H1 (cell line): ENCODE measurements at regions not wholly inside any gene's neighbourhood (a gene's known extent, or its start where the extent isn't known, plus 50 kb on each side); places are given as distances from the start of the nearest gene placed in this dataset.

Experiments
- CTCF ChIA-PET: fragments of 300-600 bp; sonication (Branson Sonifier 250); formaldehyde crosslinking; loops from one replicate; lab custom pipeline; 2021; ENCODE audit not compliant: partially characterized antibody; lab: Charles Lee
- POLR2A ChIA-PET: fragments of 300-600 bp; sonication (Branson Sonifier 250); formaldehyde crosslinking; loops from one replicate; lab custom pipeline; 2021; ENCODE audit warnings: inconsistent platforms; ENCODE audit not compliant: partially characterized antibody; lab: Charles Lee
- DNase-seq, 2 experiments: peaks; one replicate each; pipeline versions ENCODE4 v3.0.0 to v3.0.0-alpha.2; 2010 to 2022; ENCODE audit warnings: low spot score in 2 of 2, low read depth in 1 of 2, mixed read lengths in 1 of 2
- FAIRE-seq: peaks from 2 replicates; lab custom pipeline; 2011; peaks lifted over from hg19 to GRCh38; lab: Jason Lieb, UNC
- H2AFZ ChIP-seq: 2 replicates; pipeline ENCODE4 v1.8.1; 2012; ENCODE audit warnings: low read length, inconsistent platforms
- H2AK5ac ChIP-seq: 2 replicates; pipeline ENCODE4 v1.6.1; 2013; ENCODE audit warnings: low read depth, low read length
- H2BK120ac ChIP-seq: replicated peaks from 2 replicates; pipeline ENCODE3; 2013; ENCODE audit warnings: low read depth, low read length, inconsistent platforms
- H2BK12ac ChIP-seq: 2 replicates; pipeline ENCODE4 v1.6.1; 2013; ENCODE audit warnings: low read depth, low read length
- H2BK15ac ChIP-seq: 2 replicates; pipeline ENCODE4 v1.6.1; 2013; ENCODE audit warnings: low read length
- H2BK20ac ChIP-seq: 2 replicates; pipeline ENCODE4 v1.6.1; 2013; ENCODE audit warnings: low read length
- H2BK5ac ChIP-seq: 2 replicates; pipeline ENCODE4 v1.6.1; 2013; ENCODE audit warnings: low read depth, low read length
- H3K14ac ChIP-seq: 2 replicates; pipeline ENCODE4 v1.6.1; 2013; ENCODE audit warnings: inconsistent platforms; ENCODE audit not compliant: insufficient read length
- H3K18ac ChIP-seq: 2 replicates; pipeline ENCODE4 v1.6.1; 2013; ENCODE audit warnings: low read length; ENCODE audit errors: extremely low read depth
- H3K23ac ChIP-seq: 2 replicates; pipeline ENCODE4 v1.6.1; 2013; ENCODE audit warnings: inconsistent platforms; ENCODE audit not compliant: insufficient read length
- H3K23me2 ChIP-seq: 2 replicates; pipeline ENCODE4 v1.6.1; 2013; ENCODE audit warnings: low read depth, low read length
- H3K27ac ChIP-seq: 2 replicates; pipeline ENCODE4 v1.6.1; 2011; ENCODE audit warnings: low read depth, low read length, inconsistent platforms
- H3K27me3 ChIP-seq, 4 experiments: replicated peaks in 1 of 4; 1 replicate in 1 of 4; 2 replicates in 3 of 4; pipeline versions ENCODE4 v1.6.1 to v1.8.1; 2011 to 2013; ENCODE audit warnings: low read length in 3 of 4, mild to moderate bottlenecking in 3 of 4, inconsistent platforms in 2 of 4, mixed read lengths in 2 of 4, moderate library complexity in 1 of 4; ENCODE audit not compliant: control insufficient read depth in 3 of 4, insufficient read depth in 3 of 4; ENCODE audit errors: extremely low read depth in 1 of 4
- H3K36me3 ChIP-seq, 4 experiments: 2 replicates each; pipeline versions ENCODE4 v1.6.1 to v1.8.1; 2011 to 2013; ENCODE audit warnings: mild to moderate bottlenecking in 4 of 4, low read length in 3 of 4, moderate library complexity in 2 of 4, control low read depth in 1 of 4, inconsistent platforms in 1 of 4; ENCODE audit not compliant: insufficient read depth in 4 of 4, control insufficient read depth in 2 of 4
- H3K4ac ChIP-seq: replicated peaks from 2 replicates; pipeline ENCODE3; 2013; ENCODE audit warnings: low read length, low read depth, mixed read lengths, inconsistent platforms; ENCODE audit not compliant: insufficient read length
- H3K4me1 ChIP-seq, 4 experiments: replicated peaks in 1 of 4; 1 replicate in 1 of 4; 2 replicates in 3 of 4; pipeline versions ENCODE4 v1.6.1 to v1.8.1; 2011 to 2013; ENCODE audit warnings: low read length in 3 of 4, inconsistent platforms in 2 of 4, mixed read lengths in 1 of 4; ENCODE audit not compliant: insufficient read depth in 4 of 4, control insufficient read depth in 3 of 4
- H3K4me2 ChIP-seq, 2 experiments: 2 replicates each; pipeline versions ENCODE4 v1.6.1 to v1.8.1; 2011 to 2013; ENCODE audit warnings: low read depth in 2 of 2, low read length in 2 of 2, control low read depth in 1 of 2, inconsistent platforms in 1 of 2, mild to moderate bottlenecking in 1 of 2; ENCODE audit not compliant: insufficient read depth in 1 of 2
- H3K4me3 ChIP-seq, 4 experiments: fragments of 200-600, 300-600 bp in 1 of 4; sonication (generic), shearing (Covaris generic), sonication (Bioruptor Twin) in 1 of 4; 2 replicates each; pipeline versions ENCODE4 v1.5.1 to v1.8.1; 2011 to 2016; ENCODE audit warnings: low read length in 4 of 4, low read depth in 3 of 4, control low read depth in 2 of 4, inconsistent platforms in 2 of 4, mild to moderate bottlenecking in 2 of 4, mixed read lengths in 1 of 4, moderate library complexity in 1 of 4; ENCODE audit not compliant: insufficient read depth in 2 of 4; ENCODE audit errors: extremely low read depth in 1 of 4
- H3K56ac ChIP-seq: replicated peaks from 2 replicates; pipeline ENCODE3; 2013; ENCODE audit warnings: low read depth, mild to moderate bottlenecking, mixed read lengths, low read length, inconsistent platforms; ENCODE audit not compliant: insufficient read length
- H3K79me1 ChIP-seq: 2 replicates; pipeline ENCODE4 v1.6.1; 2013; ENCODE audit warnings: low read depth, low read length, control low read depth
- H3K79me2 ChIP-seq, 2 experiments: 2 replicates each; pipeline versions ENCODE4 v1.6.1 to v1.8.1; 2012 to 2013; ENCODE audit warnings: low read length in 2 of 2, mild to moderate bottlenecking in 2 of 2, inconsistent platforms in 1 of 2; ENCODE audit not compliant: insufficient read depth in 2 of 2, control insufficient read depth in 1 of 2
- H3K9ac ChIP-seq, 4 experiments: replicated peaks in 1 of 4; 1 replicate in 1 of 4; 2 replicates in 3 of 4; pipeline versions ENCODE4 v1.6.1 to v1.8.1; 2011 to 2013; ENCODE audit warnings: low read depth in 3 of 4, low read length in 3 of 4, control low read depth in 2 of 4, mild to moderate bottlenecking in 2 of 4, moderate library complexity in 2 of 4, inconsistent platforms in 1 of 4; ENCODE audit errors: extremely low read depth in 1 of 4
- H3K9me3 ChIP-seq, 2 experiments: 2 replicates each; pipeline versions ENCODE4 v1.6.1 to v1.8.1; 2012 to 2013; ENCODE audit warnings: mild to moderate bottlenecking in 2 of 2, moderate library complexity in 2 of 2, control low read depth in 1 of 2, inconsistent platforms in 1 of 2, low read depth in 1 of 2, low read length in 1 of 2, mixed read lengths in 1 of 2; ENCODE audit not compliant: insufficient read depth in 2 of 2
- H4K20me1 ChIP-seq, 2 experiments: replicated peaks in 1 of 2; 2 replicates each; pipeline versions ENCODE3 to v1.8.1; 2011 to 2013; ENCODE audit warnings: inconsistent platforms in 2 of 2, low read length in 2 of 2, mild to moderate bottlenecking in 1 of 2; ENCODE audit not compliant: insufficient read depth in 2 of 2, control insufficient read depth in 1 of 2
- H4K5ac ChIP-seq: 2 replicates; pipeline ENCODE4 v1.6.1; 2013; ENCODE audit warnings: low read length, low read depth, mixed read lengths, inconsistent platforms; ENCODE audit not compliant: insufficient read length
- H4K8ac ChIP-seq: 2 replicates; pipeline ENCODE4 v1.8.0; 2013; ENCODE audit warnings: mild to moderate bottlenecking, moderate library complexity, low read length, inconsistent platforms; ENCODE audit not compliant: insufficient read depth; ENCODE audit errors: extremely low read depth
- H4K91ac ChIP-seq: replicated peaks from 2 replicates; pipeline ENCODE3; 2013; ENCODE audit warnings: low read length, mixed read lengths, inconsistent platforms; ENCODE audit not compliant: insufficient read length
- ASH2L ChIP-seq: fragments of 200-600, 300-600 bp; sonication (generic); IDR thresholded peaks from one replicate; pipeline ENCODE4 v1.7.1; 2017; ENCODE audit warnings: low read length
- ATF3 ChIP-seq: IDR thresholded peaks from 2 replicates; pipeline ENCODE4 v1.6.1; 2011; ENCODE audit warnings: low read depth, mild to moderate bottlenecking, low read length; ENCODE audit not compliant: insufficient read depth
- CTBP2 ChIP-seq: IDR thresholded peaks from 2 replicates; pipeline ENCODE4 v1.7.0; 2011; ENCODE audit warnings: borderline replicate concordance, mild to moderate bottlenecking, moderate library complexity, mixed read lengths, low read length; ENCODE audit not compliant: insufficient read depth, insufficient read length
- EZH2 ChIP-seq: fragments of 200-600 bp; sonication (generic); IDR thresholded peaks from 2 replicates; pipeline ENCODE4 v1.7.1; 2012; ENCODE audit warnings: low read depth, mild to moderate bottlenecking, moderate library complexity, low read length, inconsistent platforms; ENCODE audit not compliant: severe bottlenecking
- GABPA ChIP-seq: IDR thresholded peaks from 2 replicates; pipeline ENCODE4 v1.6.1; 2011; ENCODE audit warnings: mild to moderate bottlenecking, low read length, moderate library complexity, borderline replicate concordance; ENCODE audit not compliant: insufficient read depth
- HDAC2 ChIP-seq, 2 experiments: fragments of 300-600 bp in 1 of 2; sonication (generic) in 1 of 2; IDR thresholded peaks; 2 replicates each; pipeline ENCODE4 v1.6.1; 2011 to 2012; ENCODE audit warnings: low read depth in 2 of 2, low read length in 2 of 2, mild to moderate bottlenecking in 2 of 2, moderate library complexity in 2 of 2, borderline replicate concordance in 1 of 2, inconsistent platforms in 1 of 2
- NANOG ChIP-seq: IDR thresholded peaks from 2 replicates; pipeline ENCODE4 v1.6.1; 2011; ENCODE audit warnings: low read length, low read depth, mild to moderate bottlenecking, inconsistent platforms; ENCODE audit not compliant: insufficient read depth, poor library complexity, severe bottlenecking
- POU5F1 ChIP-seq: IDR thresholded peaks from 2 replicates; pipeline ENCODE4 v1.6.1; 2011; ENCODE audit warnings: low read depth, mild to moderate bottlenecking, low read length, moderate library complexity
- SP2 ChIP-seq: IDR thresholded peaks from 2 replicates; pipeline ENCODE4 v1.6.1; 2012; ENCODE audit warnings: mild to moderate bottlenecking, low read length, inconsistent platforms
- SRF ChIP-seq: IDR thresholded peaks from 2 replicates; pipeline ENCODE4 v1.6.1; 2011; ENCODE audit warnings: mild to moderate bottlenecking, low read depth, low read length, moderate library complexity
- USF2 ChIP-seq: IDR thresholded peaks from 2 replicates; pipeline ENCODE4 v1.6.1; 2011; ENCODE audit warnings: low read length, improper control_type of control experiment
- ZNF274 ChIP-seq: IDR thresholded peaks from 2 replicates; pipeline ENCODE4 v1.7.0; 2012; ENCODE audit warnings: low read length, borderline replicate concordance; ENCODE audit errors: extremely low read depth
- WGBS, 2 experiments: shearing (Covaris generic) in 1 of 2; methylation state at CpG; one replicate each; pipeline versions ENCODE4 v1.1.6 to v1.1.7; 2013 to 2015; ENCODE audit warnings: low lambda C conversion rate in 2 of 2, mixed read lengths in 2 of 2, inconsistent platforms in 1 of 2, low coverage in 1 of 2, missing lambda C conversion rate in 1 of 2; ENCODE audit not compliant: insufficient replicate concordance in 2 of 2, insufficient coverage in 1 of 2, insufficient read length in 1 of 2; ENCODE audit errors: extremely low coverage in 1 of 2, missing lambda C conversion rate in 1 of 2; 5-methylcytosine and 5-hydroxymethylcytosine counted together

- ChIA-PET CTCF (no interaction called here), POLR2A (no interaction called here)
- no peak overlapping the region for H3K4me2 ChIP-seq
- H3K27ac ChIP-seq, result no peak overlapping the region
- no peak overlapping the region for H2AK5ac ChIP-seq
- no peak overlapping the region for H3K56ac ChIP-seq
- no peaks in the 10 kb centered on the region for H3K9me3 ChIP-seq
- H3K4me1 ChIP-seq, result 0 out of 7 replicates have a peak, but pooled peaks cover 0 to 2% (median 0%) of the 10 kb centered on the region in 4 experiments
- H3K4ac ChIP-seq, result no peak overlapping the region
- 44% methylated on average over 2 of the region's 2 CpGs; no CpG with 5 or more reads in 1 of the 2 experiments for WGBS, 2 experiments
- TF ChIP-seq ZNF274 (no peak), CTBP2 (no peak), SRF (no peak), EZH2 (no peak), USF2 (no peak), HDAC2 (IDR thresholded peaks at IDR 0.05; ENCODE audit: borderline replicate concordance in 1 of 2, low read depth in 2 of 2, low read length in 2 of 2) (no peak), GABPA (no peak), ASH2L (no peak), ATF3 (no peak), SP2 (no peak), POU5F1 (no peak), NANOG (no peak)
- no peaks in the 10 kb centered on the region for H3K79me2 ChIP-seq
- H3K27me3 ChIP-seq, result no peaks in the 10 kb centered on the region
- no peak overlapping the region for H3K9ac ChIP-seq
- no peak overlapping the region for H2AFZ ChIP-seq
- no peak for FAIRE-seq
- H3K23me2 ChIP-seq, result no peaks in the 10 kb centered on the region
- H3K36me3 ChIP-seq, result no peaks in the 10 kb centered on the region
- no peaks in the 10 kb centered on the region for H3K79me1 ChIP-seq
- no peaks in the 10 kb centered on the region for H4K20me1 ChIP-seq
- H2BK5ac ChIP-seq, result no peak overlapping the region
- no peak overlapping the region for H2BK120ac ChIP-seq
- H4K91ac ChIP-seq, result no peak overlapping the region
- H4K5ac ChIP-seq, result no peak overlapping the region
- H4K8ac ChIP-seq, result no peak overlapping the region
- no peak overlapping the region for H2BK15ac ChIP-seq
- no peak overlapping the region for H3K14ac ChIP-seq
- no peak overlapping the region for H3K18ac ChIP-seq
- no peak overlapping the region for H3K23ac ChIP-seq
- H2BK12ac ChIP-seq, result no peak overlapping the region
- no peak overlapping the region for H3K4me3 ChIP-seq
- H2BK20ac ChIP-seq, result no peak overlapping the region
- no peak for DNase-seq
Measured at GRCh38 chr6:6406715-6407070, 86.2 kb upstream of the F13A1 start.
